Neural cell (in vitro differentiated cells): ENCODE measurements at regions not wholly inside any gene's neighbourhood (a gene's known extent, or its start where the extent isn't known, plus 50 kb on each side); places are given as distances from the start of the nearest gene placed in this dataset.

Experiments
- H2AFZ ChIP-seq: fragments of 200-600, 300-800 bp; sonication (generic), shearing (Covaris generic); 2 replicates; pipeline ENCODE4 v1.6.0; 2014; ENCODE audit warnings: low read depth, mild to moderate bottlenecking, antibody characterized with exemption, low read length, moderate library complexity
- H3F3A ChIP-seq: fragments of 200-600 bp; shearing (Covaris generic); 2 replicates; pipeline ENCODE4 v1.6.1; 2016; ENCODE audit warnings: mild to moderate bottlenecking, moderate library complexity, mixed read lengths, antibody characterized with exemption, low read length; ENCODE audit not compliant: insufficient read depth, poor library complexity, severe bottlenecking
- H3K27ac ChIP-seq: fragments of 200-600, 300-800 bp; sonication (generic), shearing (Covaris generic); 2 replicates; pipeline ENCODE4 v1.5.1; 2014; ENCODE audit warnings: mild to moderate bottlenecking, low read length, moderate library complexity
- H3K27me3 ChIP-seq: fragments of 300-800, 200-600 bp; sonication (generic), shearing (Covaris generic); 2 replicates; pipeline ENCODE4 v1.6.0; 2014; ENCODE audit warnings: mild to moderate bottlenecking, low read depth, low read length, moderate library complexity; ENCODE audit not compliant: insufficient read depth
- H3K36me3 ChIP-seq: fragments of 300-800, 200-600 bp; sonication (generic), shearing (Covaris generic); 2 replicates; pipeline ENCODE4 v1.5.1; 2014; ENCODE audit warnings: mild to moderate bottlenecking, antibody characterized with exemption, low read length, moderate library complexity; ENCODE audit not compliant: insufficient read depth
- H3K4me2 ChIP-seq: fragments of 300-800, 200-600 bp; sonication (generic), shearing (Covaris generic); 2 replicates; pipeline ENCODE4 v1.6.0; 2014; ENCODE audit warnings: mild to moderate bottlenecking, low read length
- H3K4me3 ChIP-seq: fragments of 300-800, 200-600 bp; sonication (generic), shearing (Covaris generic); 2 replicates; pipeline ENCODE4 v1.5.1; 2014; ENCODE audit warnings: mild to moderate bottlenecking, low read length, moderate library complexity
- H3K79me2 ChIP-seq: fragments of 200-600 bp; shearing (Covaris generic); replicated peaks from 2 replicates; pipeline ENCODE4 v1.6.0; 2014; ENCODE audit warnings: mild to moderate bottlenecking, low read length, moderate library complexity; ENCODE audit not compliant: insufficient read depth
- H3K9ac ChIP-seq: fragments of 300-800, 200-600 bp; sonication (generic), shearing (Covaris generic); 2 replicates; pipeline ENCODE4 v1.6.1; 2016; ENCODE audit warnings: mild to moderate bottlenecking, low read length, mixed read lengths
- H3K9me2 ChIP-seq: fragments of 200-600 bp; shearing (Covaris generic); 2 replicates; pipeline ENCODE4 v1.6.1; 2016; ENCODE audit warnings: mild to moderate bottlenecking, low read length, mixed read lengths; ENCODE audit not compliant: insufficient read depth
- H3K9me3 ChIP-seq: fragments of 200-600, 300-800 bp; sonication (generic), shearing (Covaris generic); 2 replicates; pipeline ENCODE4 v1.6.1; 2016; ENCODE audit warnings: mild to moderate bottlenecking, mixed run types, low read length, moderate library complexity, mixed read lengths
- H4K20me1 ChIP-seq: fragments of 200-600 bp; shearing (Covaris generic); 2 replicates; pipeline ENCODE4 v1.6.1; 2016; ENCODE audit warnings: mild to moderate bottlenecking, mixed run types; ENCODE audit not compliant: insufficient read depth
- CTCF ChIP-seq: fragments of 450-650 bp; IDR thresholded peaks from 2 replicates; pipeline ENCODE4 v1.5.1; 2014; ENCODE audit warnings: antibody characterized with exemption, mild to moderate bottlenecking, moderate library complexity; ENCODE audit not compliant: poor library complexity, severe bottlenecking
- EP300 ChIP-seq: fragments of 450-650 bp; conservative IDR thresholded peaks from 2 replicates; pipeline ENCODE4 v1.6.1; 2014; ENCODE audit warnings: antibody characterized with exemption, mild to moderate bottlenecking, moderate library complexity; ENCODE audit not compliant: poor library complexity, severe bottlenecking
- EZH2 ChIP-seq: fragments of 200-600, 300-800 bp; shearing (Covaris generic), sonication (generic); IDR thresholded peaks from 2 replicates; pipeline ENCODE4 v1.6.1; 2014; ENCODE audit warnings: antibody characterized with exemption, low read length, borderline replicate concordance, mild to moderate bottlenecking; ENCODE audit not compliant: insufficient read depth, poor library complexity, severe bottlenecking
- MXI1 ChIP-seq: fragments of 450-650 bp; conservative IDR thresholded peaks from 2 replicates; pipeline ENCODE4 v1.6.1; 2014; ENCODE audit warnings: antibody characterized with exemption, mild to moderate bottlenecking; ENCODE audit not compliant: poor library complexity, severe bottlenecking
- POLR2AphosphoS5 ChIP-seq: IDR thresholded peaks from 2 replicates; pipeline ENCODE4 v1.6.1; 2012
- RAD21 ChIP-seq: fragments of 450-650 bp; conservative IDR thresholded peaks from 2 replicates; pipeline ENCODE4 v1.6.1; 2014; ENCODE audit warnings: antibody characterized with exemption, mild to moderate bottlenecking, moderate library complexity
- SMC3 ChIP-seq: fragments of 450-650 bp; conservative IDR thresholded peaks from 2 replicates; pipeline ENCODE4 v1.6.1; 2014; ENCODE audit warnings: antibody characterized with exemption, mild to moderate bottlenecking, moderate library complexity; ENCODE audit not compliant: poor library complexity
- TAF1 ChIP-seq: IDR thresholded peaks from 2 replicates; pipeline ENCODE4 v1.6.1; 2012; ENCODE audit warnings: low read depth
- TF ChIP-seq, protein P1 (sequence below): IDR thresholded peaks from 2 replicates; pipeline ENCODE4 v1.6.1; 2012; ENCODE audit warnings: borderline replicate concordance

- no peaks in the 10 kb centered on the region for H3K9me3 ChIP-seq
- no peaks in the 10 kb centered on the region for H3K9me2 ChIP-seq
- no peaks in the 10 kb centered on the region for H3K27me3 ChIP-seq
- TF ChIP-seq RAD21 (no peak), POLR2AphosphoS5 (no peak), CTCF (no peak), EZH2 (no peak), TAF1 (no peak), SMC3 (no peak), MXI1 (no peak), EP300 (no peak)
- TF ChIP-seq, protein P1, sequence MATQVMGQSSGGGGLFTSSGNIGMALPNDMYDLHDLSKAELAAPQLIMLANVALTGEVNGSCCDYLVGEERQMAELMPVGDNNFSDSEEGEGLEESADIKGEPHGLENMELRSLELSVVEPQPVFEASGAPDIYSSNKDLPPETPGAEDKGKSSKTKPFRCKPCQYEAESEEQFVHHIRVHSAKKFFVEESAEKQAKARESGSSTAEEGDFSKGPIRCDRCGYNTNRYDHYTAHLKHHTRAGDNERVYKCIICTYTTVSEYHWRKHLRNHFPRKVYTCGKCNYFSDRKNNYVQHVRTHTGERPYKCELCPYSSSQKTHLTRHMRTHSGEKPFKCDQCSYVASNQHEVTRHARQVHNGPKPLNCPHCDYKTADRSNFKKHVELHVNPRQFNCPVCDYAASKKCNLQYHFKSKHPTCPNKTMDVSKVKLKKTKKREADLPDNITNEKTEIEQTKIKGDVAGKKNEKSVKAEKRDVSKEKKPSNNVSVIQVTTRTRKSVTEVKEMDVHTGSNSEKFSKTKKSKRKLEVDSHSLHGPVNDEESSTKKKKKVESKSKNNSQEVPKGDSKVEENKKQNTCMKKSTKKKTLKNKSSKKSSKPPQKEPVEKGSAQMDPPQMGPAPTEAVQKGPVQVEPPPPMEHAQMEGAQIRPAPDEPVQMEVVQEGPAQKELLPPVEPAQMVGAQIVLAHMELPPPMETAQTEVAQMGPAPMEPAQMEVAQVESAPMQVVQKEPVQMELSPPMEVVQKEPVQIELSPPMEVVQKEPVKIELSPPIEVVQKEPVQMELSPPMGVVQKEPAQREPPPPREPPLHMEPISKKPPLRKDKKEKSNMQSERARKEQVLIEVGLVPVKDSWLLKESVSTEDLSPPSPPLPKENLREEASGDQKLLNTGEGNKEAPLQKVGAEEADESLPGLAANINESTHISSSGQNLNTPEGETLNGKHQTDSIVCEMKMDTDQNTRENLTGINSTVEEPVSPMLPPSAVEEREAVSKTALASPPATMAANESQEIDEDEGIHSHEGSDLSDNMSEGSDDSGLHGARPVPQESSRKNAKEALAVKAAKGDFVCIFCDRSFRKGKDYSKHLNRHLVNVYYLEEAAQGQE = no peak
- no peak overlapping the region for H3K9ac ChIP-seq
- no peaks in the 10 kb centered on the region for H3K79me2 ChIP-seq
- H4K20me1 ChIP-seq = no peaks in the 10 kb centered on the region
- no peaks in the 10 kb centered on the region for H3K36me3 ChIP-seq
- no peaks in the 10 kb centered on the region for H3F3A ChIP-seq
- no peak overlapping the region for H2AFZ ChIP-seq
- no peak overlapping the region for H3K4me3 ChIP-seq
- H3K27ac ChIP-seq = no peak overlapping the region
- H3K4me2 ChIP-seq = no peak overlapping the region
Observed at GRCh38 chr5:174916227-174916626, 191.8 kb downstream of the MSX2 start.

- no peaks in the 10 kb centered on the region for H3K9me3 ChIP-seq
- H3K9me2 ChIP-seq = no peaks in the 10 kb centered on the region
- no peak overlapping the region for H3K27ac ChIP-seq
- no peaks in the 10 kb centered on the region for H4K20me1 ChIP-seq
- H3K9ac ChIP-seq = no peak overlapping the region
- no peaks in the 10 kb centered on the region for H3F3A ChIP-seq
- no peaks in the 10 kb centered on the region for H3K36me3 ChIP-seq
- H3K4me3 ChIP-seq = no peak overlapping the region
- no peaks in the 10 kb centered on the region for H3K27me3 ChIP-seq
- H2AFZ ChIP-seq = no peak overlapping the region
- H3K79me2 ChIP-seq = no peaks in the 10 kb centered on the region
- TF ChIP-seq EZH2 (no peak), POLR2AphosphoS5 (no peak), EP300 (no peak), TAF1 (no peak), SMC3 (no peak), MXI1 (no peak), RAD21 (no peak), CTCF (no peak)
- TF ChIP-seq, protein P1 = no peak
- no peak overlapping the region for H3K4me2 ChIP-seq
Observed at GRCh38 chr5:174911118-174911517, 186.7 kb downstream of the MSX2 start.
